ENCODE measurements at regions not wholly inside any gene's neighbourhood (a gene's known extent, or its start where the extent isn't known, plus 50 kb on each side); places are given as distances from the start of the nearest gene placed in this dataset.

DNA sequence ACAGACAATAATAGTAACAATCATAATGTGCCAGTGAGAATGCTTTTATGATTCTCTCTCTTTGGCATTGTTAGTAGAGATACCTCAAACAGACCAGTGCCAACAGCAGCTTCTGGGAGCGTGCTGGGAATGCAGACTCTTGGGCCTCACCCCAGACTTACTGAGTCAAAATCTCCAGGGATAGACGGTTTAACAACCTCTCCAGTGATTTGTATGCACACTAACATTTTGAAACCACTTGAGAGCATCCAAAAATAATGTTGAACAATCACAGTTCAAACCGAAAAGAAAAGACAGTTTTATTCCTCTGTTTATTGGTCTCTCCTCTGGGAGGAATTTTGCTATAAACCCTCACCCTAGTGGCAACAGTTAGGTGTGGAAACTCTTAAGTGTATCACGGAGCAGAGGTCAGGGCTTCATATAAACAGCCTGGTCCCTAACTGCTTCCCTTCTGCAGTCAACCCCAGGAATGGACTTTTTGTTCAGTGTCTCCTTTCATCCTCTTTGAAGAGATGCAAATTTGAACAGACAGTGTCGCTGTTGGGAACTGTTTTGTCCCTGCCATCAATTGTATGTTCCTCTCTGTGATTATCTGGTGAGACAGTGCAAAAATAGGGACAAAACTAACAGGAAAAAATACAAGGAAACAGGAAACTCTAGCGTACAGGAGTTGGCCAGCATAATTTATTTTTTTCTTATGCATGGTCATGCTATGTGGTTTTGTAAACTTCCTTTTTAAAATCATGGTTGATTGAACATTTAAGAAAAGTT is 162.4 kb upstream of the BTBD3 start (continued):
- TF ChIP-seq ESRRA (CRISPR knock-in tag; IDR thresholded peaks at IDR 0.05; ENCODE audit: borderline replicate concordance) (no peak), ZBTB21 (CRISPR knock-in tag; IDR thresholded peaks at IDR 0.05; ENCODE audit: borderline replicate concordance) (no peak)

DNA sequence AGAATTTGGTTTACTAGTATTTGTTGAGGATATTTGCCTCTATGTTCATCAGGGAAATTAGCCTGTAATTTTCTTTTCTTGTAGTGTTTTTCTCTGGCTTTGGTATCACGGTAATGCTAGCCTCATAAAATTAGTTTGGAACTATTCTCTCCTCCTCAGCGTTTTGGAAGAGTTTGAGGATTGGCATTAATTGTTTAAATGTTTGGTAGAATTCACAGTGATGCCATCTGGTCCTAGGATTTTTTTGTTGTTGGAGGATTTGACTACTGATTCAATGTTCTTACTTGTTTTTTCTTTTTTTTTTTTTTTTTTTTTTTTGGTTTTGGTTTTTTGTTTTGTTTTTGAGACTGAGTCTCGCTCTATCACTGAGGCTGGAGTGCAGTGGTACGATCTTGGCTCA is 156.2 kb upstream of the BTBD3 start:
- Mint-ChIP-seq H3K9me3 (peaks cover 4% of the 10 kb centered on the region; the same call in 1 of the 2 replicates), H3K27me3 (ENCODE audit: low read depth) (peaks cover 4% of the 10 kb centered on the region), H3K4me1 (peaks cover 15% of the 10 kb centered on the region), H3K36me3 (no peaks in the 10 kb centered on the region; the same call in 1 of the 2 replicates), H3K4me3 (no peak overlapping the region), H3K27ac (no peak overlapping the region)
- no peak for ATAC-seq
- no peak for TF ChIP-seq GABPB1 (CRISPR knock-in tag; IDR thresholded peaks at IDR 0.05)
- no peak for TF ChIP-seq RORB (CRISPR knock-in tag; IDR thresholded peaks at IDR 0.05)
- no peak for TF ChIP-seq ZNF671 (CRISPR knock-in tag; IDR thresholded peaks at IDR 0.05)
- no peak for TF ChIP-seq ZNF121 (CRISPR knock-in tag; IDR thresholded peaks at IDR 0.05)
- no peak for DNase-seq (ENCODE audit: low spot score)
- CTCF ChIA-PET: no interaction called here
- POLR2A ChIA-PET: no interaction called here

DNA sequence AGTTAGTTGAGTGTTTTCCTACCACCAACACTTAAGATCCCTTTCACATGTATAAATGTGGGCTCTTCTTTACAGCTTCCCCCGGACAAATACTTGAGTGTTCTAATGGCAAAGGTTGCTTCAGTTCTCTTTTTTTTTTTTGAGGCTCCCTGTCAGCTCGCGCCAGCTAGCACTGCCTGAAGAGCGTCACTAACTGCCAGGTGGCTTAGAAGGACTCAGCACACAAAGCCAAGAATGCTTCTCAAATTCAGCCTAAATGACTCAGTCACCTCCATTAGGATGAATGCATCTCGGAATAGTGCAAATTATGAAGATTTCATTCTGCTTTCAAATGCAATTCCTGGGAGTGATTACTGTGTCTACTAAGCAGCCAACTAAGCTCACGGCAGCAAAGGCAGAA is 150.7 kb upstream of the BTBD3 start:
- Mint-ChIP-seq H3K9me3 (peaks cover 4% of the 10 kb centered on the region; the same call in 1 of the 2 replicates), H3K27me3 (ENCODE audit: low read depth) (peaks cover 19% of the 10 kb centered on the region), H3K4me1 (peaks cover 35% of the 10 kb centered on the region), H3K27ac (0 out of 2 replicates have a peak overlapping the region, but pooled peaks have one; percentile 18), H3K4me3 (no peak overlapping the region), H3K36me3 (no peaks in the 10 kb centered on the region; the same call in 1 of the 2 replicates)
- ChIA-PET CTCF (no interaction called here), POLR2A (interaction anchor here (1.7 kb wide), 1 partner anchor 26 kb away, joined by 4 read pairs; no protein-coding TSS in a partner anchor)
- DNase-seq (ENCODE audit: low spot score) (no peak), ATAC-seq (peak; percentile 89)
- TF ChIP-seq, protein P1, sequence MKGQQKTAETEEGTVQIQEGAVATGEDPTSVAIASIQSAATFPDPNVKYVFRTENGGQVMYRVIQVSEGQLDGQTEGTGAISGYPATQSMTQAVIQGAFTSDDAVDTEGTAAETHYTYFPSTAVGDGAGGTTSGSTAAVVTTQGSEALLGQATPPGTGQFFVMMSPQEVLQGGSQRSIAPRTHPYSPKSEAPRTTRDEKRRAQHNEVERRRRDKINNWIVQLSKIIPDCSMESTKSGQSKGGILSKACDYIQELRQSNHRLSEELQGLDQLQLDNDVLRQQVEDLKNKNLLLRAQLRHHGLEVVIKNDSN (CRISPR knock-in tag; IDR thresholded peaks at IDR 0.05): no peak
- TF ChIP-seq, protein P2, sequence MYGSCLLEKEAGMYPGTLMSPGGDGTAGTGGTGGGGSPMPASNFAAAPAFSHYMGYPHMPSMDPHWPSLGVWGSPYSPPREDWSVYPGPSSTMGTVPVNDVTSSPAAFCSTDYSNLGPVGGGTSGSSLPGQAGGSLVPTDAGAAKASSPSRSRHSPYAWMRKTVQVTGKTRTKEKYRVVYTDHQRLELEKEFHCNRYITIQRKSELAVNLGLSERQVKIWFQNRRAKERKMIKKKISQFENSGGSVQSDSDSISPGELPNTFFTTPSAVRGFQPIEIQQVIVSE (CRISPR knock-in tag; IDR thresholded peaks at IDR 0.05; ENCODE audit: borderline replicate concordance): no peak
- TF ChIP-seq ZNF121 (CRISPR knock-in tag; IDR thresholded peaks at IDR 0.05) (no peak), MYBL2 (CRISPR knock-in tag; IDR thresholded peaks at IDR 0.05) (no peak), ZNF138 (CRISPR knock-in tag; conservative IDR thresholded peaks at IDR 0.05) (no peak), CREM (CRISPR knock-in tag; IDR thresholded peaks at IDR 0.05) (no peak), SMAD3 (CRISPR knock-in tag; IDR thresholded peaks at IDR 0.05; ENCODE audit: borderline replicate concordance) (no peak), NFYB (CRISPR knock-in tag; conservative IDR thresholded peaks at IDR 0.05; ENCODE audit: low read depth) (no peak), CREB1 (CRISPR knock-in tag; IDR thresholded peaks at IDR 0.05) (no peak), RELA (CRISPR knock-in tag; IDR thresholded peaks at IDR 0.05; ENCODE audit: borderline replicate concordance) (no peak)
- TF ChIP-seq, protein P3, sequence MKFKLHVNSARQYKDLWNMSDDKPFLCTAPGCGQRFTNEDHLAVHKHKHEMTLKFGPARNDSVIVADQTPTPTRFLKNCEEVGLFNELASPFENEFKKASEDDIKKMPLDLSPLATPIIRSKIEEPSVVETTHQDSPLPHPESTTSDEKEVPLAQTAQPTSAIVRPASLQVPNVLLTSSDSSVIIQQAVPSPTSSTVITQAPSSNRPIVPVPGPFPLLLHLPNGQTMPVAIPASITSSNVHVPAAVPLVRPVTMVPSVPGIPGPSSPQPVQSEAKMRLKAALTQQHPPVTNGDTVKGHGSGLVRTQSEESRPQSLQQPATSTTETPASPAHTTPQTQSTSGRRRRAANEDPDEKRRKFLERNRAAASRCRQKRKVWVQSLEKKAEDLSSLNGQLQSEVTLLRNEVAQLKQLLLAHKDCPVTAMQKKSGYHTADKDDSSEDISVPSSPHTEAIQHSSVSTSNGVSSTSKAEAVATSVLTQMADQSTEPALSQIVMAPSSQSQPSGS (CRISPR knock-in tag; IDR thresholded peaks at IDR 0.05; ENCODE audit: borderline replicate concordance, low read depth): no peak
- TF ChIP-seq, protein P4, sequence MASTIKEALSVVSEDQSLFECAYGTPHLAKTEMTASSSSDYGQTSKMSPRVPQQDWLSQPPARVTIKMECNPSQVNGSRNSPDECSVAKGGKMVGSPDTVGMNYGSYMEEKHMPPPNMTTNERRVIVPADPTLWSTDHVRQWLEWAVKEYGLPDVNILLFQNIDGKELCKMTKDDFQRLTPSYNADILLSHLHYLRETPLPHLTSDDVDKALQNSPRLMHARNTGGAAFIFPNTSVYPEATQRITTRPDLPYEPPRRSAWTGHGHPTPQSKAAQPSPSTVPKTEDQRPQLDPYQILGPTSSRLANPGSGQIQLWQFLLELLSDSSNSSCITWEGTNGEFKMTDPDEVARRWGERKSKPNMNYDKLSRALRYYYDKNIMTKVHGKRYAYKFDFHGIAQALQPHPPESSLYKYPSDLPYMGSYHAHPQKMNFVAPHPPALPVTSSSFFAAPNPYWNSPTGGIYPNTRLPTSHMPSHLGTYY (CRISPR knock-in tag; IDR thresholded peaks at IDR 0.05): no peak
- TF ChIP-seq, protein P5, sequence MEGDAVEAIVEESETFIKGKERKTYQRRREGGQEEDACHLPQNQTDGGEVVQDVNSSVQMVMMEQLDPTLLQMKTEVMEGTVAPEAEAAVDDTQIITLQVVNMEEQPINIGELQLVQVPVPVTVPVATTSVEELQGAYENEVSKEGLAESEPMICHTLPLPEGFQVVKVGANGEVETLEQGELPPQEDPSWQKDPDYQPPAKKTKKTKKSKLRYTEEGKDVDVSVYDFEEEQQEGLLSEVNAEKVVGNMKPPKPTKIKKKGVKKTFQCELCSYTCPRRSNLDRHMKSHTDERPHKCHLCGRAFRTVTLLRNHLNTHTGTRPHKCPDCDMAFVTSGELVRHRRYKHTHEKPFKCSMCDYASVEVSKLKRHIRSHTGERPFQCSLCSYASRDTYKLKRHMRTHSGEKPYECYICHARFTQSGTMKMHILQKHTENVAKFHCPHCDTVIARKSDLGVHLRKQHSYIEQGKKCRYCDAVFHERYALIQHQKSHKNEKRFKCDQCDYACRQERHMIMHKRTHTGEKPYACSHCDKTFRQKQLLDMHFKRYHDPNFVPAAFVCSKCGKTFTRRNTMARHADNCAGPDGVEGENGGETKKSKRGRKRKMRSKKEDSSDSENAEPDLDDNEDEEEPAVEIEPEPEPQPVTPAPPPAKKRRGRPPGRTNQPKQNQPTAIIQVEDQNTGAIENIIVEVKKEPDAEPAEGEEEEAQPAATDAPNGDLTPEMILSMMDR (IDR thresholded peaks at IDR 0.05): no peak
- TF ChIP-seq, protein P6, sequence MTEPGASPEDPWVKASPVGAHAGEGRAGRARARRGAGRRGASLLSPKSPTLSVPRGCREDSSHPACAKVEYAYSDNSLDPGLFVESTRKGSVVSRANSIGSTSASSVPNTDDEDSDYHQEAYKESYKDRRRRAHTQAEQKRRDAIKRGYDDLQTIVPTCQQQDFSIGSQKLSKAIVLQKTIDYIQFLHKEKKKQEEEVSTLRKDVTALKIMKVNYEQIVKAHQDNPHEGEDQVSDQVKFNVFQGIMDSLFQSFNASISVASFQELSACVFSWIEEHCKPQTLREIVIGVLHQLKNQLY (CRISPR knock-in tag; IDR thresholded peaks at IDR 0.05): no peak
- TF ChIP-seq, protein P7, sequence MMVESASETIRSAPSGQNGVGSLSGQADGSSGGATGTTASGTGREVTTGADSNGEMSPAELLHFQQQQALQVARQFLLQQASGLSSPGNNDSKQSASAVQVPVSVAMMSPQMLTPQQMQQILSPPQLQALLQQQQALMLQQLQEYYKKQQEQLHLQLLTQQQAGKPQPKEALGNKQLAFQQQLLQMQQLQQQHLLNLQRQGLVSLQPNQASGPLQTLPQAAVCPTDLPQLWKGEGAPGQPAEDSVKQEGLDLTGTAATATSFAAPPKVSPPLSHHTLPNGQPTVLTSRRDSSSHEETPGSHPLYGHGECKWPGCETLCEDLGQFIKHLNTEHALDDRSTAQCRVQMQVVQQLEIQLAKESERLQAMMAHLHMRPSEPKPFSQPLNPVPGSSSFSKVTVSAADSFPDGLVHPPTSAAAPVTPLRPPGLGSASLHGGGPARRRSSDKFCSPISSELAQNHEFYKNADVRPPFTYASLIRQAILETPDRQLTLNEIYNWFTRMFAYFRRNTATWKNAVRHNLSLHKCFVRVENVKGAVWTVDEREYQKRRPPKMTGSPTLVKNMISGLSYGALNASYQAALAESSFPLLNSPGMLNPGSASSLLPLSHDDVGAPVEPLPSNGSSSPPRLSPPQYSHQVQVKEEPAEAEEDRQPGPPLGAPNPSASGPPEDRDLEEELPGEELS (CRISPR knock-in tag; IDR thresholded peaks at IDR 0.05): no peak
- TF ChIP-seq, protein P8, sequence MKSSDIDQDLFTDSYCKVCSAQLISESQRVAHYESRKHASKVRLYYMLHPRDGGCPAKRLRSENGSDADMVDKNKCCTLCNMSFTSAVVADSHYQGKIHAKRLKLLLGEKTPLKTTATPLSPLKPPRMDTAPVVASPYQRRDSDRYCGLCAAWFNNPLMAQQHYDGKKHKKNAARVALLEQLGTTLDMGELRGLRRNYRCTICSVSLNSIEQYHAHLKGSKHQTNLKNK (CRISPR knock-in tag; IDR thresholded peaks at IDR 0.05): no peak
